IMR-90 (cell line): ENCODE measurements at regions not wholly inside any gene's neighbourhood (a gene's known extent, or its start where the extent isn't known, plus 50 kb on each side); places are given as distances from the start of the nearest gene placed in this dataset.

Experiments used
- ATAC-seq: fragments of 200-7000 bp; cut with Tn5 transposase; 2 replicates; pipeline ENCODE4 v1.9.1; 2020; ENCODE audit warnings: low read depth, mild to moderate bottlenecking, moderate library complexity
- BruUV-seq: library from RNA; stranded (reverse); fragments of 400-500 nt; replicated peaks from 2 replicates; lab custom pipeline; 2021; lab: Mats Ljungman, UMichigan
- CTCF ChIA-PET: fragments of 300-600 bp; formaldehyde crosslinking; extraction: SDS; loops from one replicate; lab custom pipeline; 2021; ENCODE audit warnings: antibody characterized with exemption; lab: Yijun Ruan, JAX
- POLR2A ChIA-PET: fragments of 300-600 bp; sonication (Branson Sonifier 250); formaldehyde crosslinking; loops from one replicate; lab custom pipeline; 2022; ENCODE audit warnings: antibody characterized with exemption; ENCODE audit not compliant: unreplicated experiment; lab: Charles Lee
- DNase-seq: peaks from one replicate; pipeline ENCODE4 v3.0.0; 2013
- H2AFZ ChIP-seq: replicated peaks from 2 replicates; pipeline ENCODE3; 2013; ENCODE audit warnings: low read length, mild to moderate bottlenecking; ENCODE audit not compliant: poor library complexity
- H2AK5ac ChIP-seq: 2 replicates; pipeline ENCODE4 v1.6.1; 2013; ENCODE audit warnings: low read depth, low read length, inconsistent platforms
- H2AK9ac ChIP-seq: replicated peaks from 2 replicates; pipeline ENCODE3; 2013; ENCODE audit warnings: mild to moderate bottlenecking, low read depth, low read length, moderate library complexity; ENCODE audit not compliant: poor library complexity
- H2BK120ac ChIP-seq: 2 replicates; pipeline ENCODE4 v1.6.1; 2013; ENCODE audit warnings: low read depth, low read length, inconsistent platforms
- H2BK15ac ChIP-seq: 3 replicates; pipeline ENCODE4 v1.6.1; 2013; ENCODE audit warnings: low read depth, low read length, inconsistent platforms
- H2BK20ac ChIP-seq: 2 replicates; pipeline ENCODE4 v1.6.1; 2013; ENCODE audit warnings: low read depth, mild to moderate bottlenecking, inconsistent platforms, low read length, moderate library complexity
- H2BK5ac ChIP-seq: 2 replicates; pipeline ENCODE4 v1.6.1; 2013; ENCODE audit warnings: mild to moderate bottlenecking, low read depth, low read length, inconsistent platforms; ENCODE audit not compliant: poor library complexity, severe bottlenecking
- H3K14ac ChIP-seq: replicated peaks from 2 replicates; pipeline ENCODE4 v1.6.1; 2013; ENCODE audit warnings: low read depth, low read length, inconsistent platforms
- H3K18ac ChIP-seq: 2 replicates; pipeline ENCODE4 v1.6.1; 2013; ENCODE audit warnings: low read depth, low read length, control low read depth
- H3K23ac ChIP-seq: 2 replicates; pipeline ENCODE4 v1.6.1; 2013; ENCODE audit warnings: low read depth, low read length, inconsistent platforms
- H3K27ac ChIP-seq: 2 replicates; pipeline ENCODE4 v1.5.1; 2013; ENCODE audit warnings: mild to moderate bottlenecking, control low read depth, low read length; ENCODE audit not compliant: insufficient read depth
- H3K27me3 ChIP-seq: 2 replicates; pipeline ENCODE4 v1.6.1; 2013; ENCODE audit warnings: low read length; ENCODE audit not compliant: control insufficient read depth, insufficient read depth
- H3K36me3 ChIP-seq: 2 replicates; pipeline ENCODE4 v1.6.1; 2013; ENCODE audit warnings: low read length, mixed read lengths; ENCODE audit not compliant: control insufficient read depth, insufficient read depth
- H3K4ac ChIP-seq: 2 replicates; pipeline ENCODE4 v1.6.1; 2013; ENCODE audit warnings: low read depth, low read length, inconsistent platforms
- H3K4me1 ChIP-seq: 2 replicates; pipeline ENCODE4 v1.6.1; 2013; ENCODE audit warnings: low read length, mixed read lengths; ENCODE audit not compliant: control insufficient read depth, insufficient read depth
- H3K4me2 ChIP-seq: 2 replicates; pipeline ENCODE4 v1.6.1; 2013; ENCODE audit warnings: low read depth, mild to moderate bottlenecking, control low read depth, low read length, moderate library complexity
- H3K4me3 ChIP-seq: 2 replicates; pipeline ENCODE4 v1.5.1; 2013; ENCODE audit warnings: low read depth, mild to moderate bottlenecking, control low read depth, low read length, moderate library complexity; ENCODE audit not compliant: insufficient read depth
- H3K56ac ChIP-seq: 2 replicates; pipeline ENCODE4 v1.6.1; 2013; ENCODE audit warnings: low read length, inconsistent platforms; ENCODE audit not compliant: insufficient read depth; ENCODE audit errors: extremely low read depth
- H3K79me1 ChIP-seq, 2 experiments: 2 replicates each; pipeline ENCODE4 v1.6.1; 2013; ENCODE audit warnings: low read length in 2 of 2, inconsistent platforms in 1 of 2, low read depth in 1 of 2
- H3K9ac ChIP-seq: 2 replicates; pipeline ENCODE4 v1.6.1; 2013; ENCODE audit warnings: low read depth, low read length, control low read depth
- H3K9me1 ChIP-seq: 2 replicates; pipeline ENCODE4 v1.6.1; 2013; ENCODE audit warnings: low read length, inconsistent platforms; ENCODE audit not compliant: insufficient read depth
- H3K9me3 ChIP-seq: 2 replicates; pipeline ENCODE4 v1.6.1; 2013; ENCODE audit warnings: low read length; ENCODE audit not compliant: control insufficient read depth, insufficient read depth
- H4K20me1 ChIP-seq: 2 replicates; pipeline ENCODE4 v1.6.1; 2013; ENCODE audit warnings: low read length, inconsistent platforms; ENCODE audit not compliant: insufficient read depth
- H4K5ac ChIP-seq: 2 replicates; pipeline ENCODE4 v1.6.1; 2013; ENCODE audit warnings: mild to moderate bottlenecking, low read depth, low read length, control low read depth
- H4K8ac ChIP-seq, 2 experiments: 2 replicates each; pipeline ENCODE4 v1.6.1; 2013; ENCODE audit warnings: low read depth in 2 of 2, low read length in 2 of 2, control low read depth in 1 of 2, inconsistent platforms in 1 of 2
- H4K91ac ChIP-seq: 2 replicates; pipeline ENCODE4 v1.6.1; 2013; ENCODE audit warnings: low read depth, low read length, inconsistent platforms; ENCODE audit not compliant: insufficient read depth
- CHD1 ChIP-seq: IDR thresholded peaks from 2 replicates; pipeline ENCODE4 v1.6.1; 2012; ENCODE audit warnings: low read depth, low read length, improper control_type of control experiment
- RFX5 ChIP-seq: IDR thresholded peaks from 2 replicates; pipeline ENCODE4 v1.8.0; 2012; ENCODE audit warnings: low read depth, mild to moderate bottlenecking, low read length, moderate library complexity
- USF2 ChIP-seq: fragments of 150-350 bp; IDR thresholded peaks from 2 replicates; pipeline ENCODE4 v1.6.1; 2017; ENCODE audit warnings: mild to moderate bottlenecking, antibody characterized with exemption, low read length, low read depth
- WGBS, 2 experiments: methylation state at CpG; one replicate each; pipeline versions ENCODE4 v1.1.5 to v1.1.7; 2013; ENCODE audit warnings: missing lambda C conversion rate in 2 of 2; ENCODE audit not compliant: insufficient read length in 1 of 2; ENCODE audit errors: extremely low coverage in 2 of 2; 5-methylcytosine and 5-hydroxymethylcytosine counted together
- dilution Hi-C: fragments of 300-500 bp; cut with HindIII; formaldehyde crosslinking; loops from one replicate; pipeline ENCODE4 v1.14.3; 2018; ENCODE audit warnings: low sequenced_read_pairs; ENCODE audit not compliant: unreplicated experiment
- in situ Hi-C: fragments of 300-500 bp; cut with MboI; formaldehyde crosslinking; loops from 3 replicates; pipeline ENCODE4 v1.14.3; 2019; ENCODE audit warnings: low sequenced_read_pairs, inconsistent platforms, mixed read lengths
- intact Hi-C: fragments of 100-400 bp; cut with micrococcal nuclease; formaldehyde crosslinking; loops from 2 replicates; pipeline ENCODE4 v1.10.0; 2022

GRCh38 chr5:57551251-57551650, 68.6 kb upstream of the ACTBL2 start:
- ChIA-PET CTCF (no interaction called here), POLR2A (no interaction called here)
- DNase-seq (no peak), ATAC-seq (no peak)
- Histone ChIP-seq H3K9me1 (no peaks in the 10 kb centered on the region), H3K27me3 (no peaks in the 10 kb centered on the region), H2BK20ac (no peak overlapping the region), H3K4ac (no peak overlapping the region), H4K5ac (no peak overlapping the region), H3K4me1 (peaks cover 2% of the 10 kb centered on the region; the same call in 1 of the 2 replicates), H3K14ac (no peak overlapping the region), H3K23ac (no peak overlapping the region), H2BK120ac (no peak overlapping the region), H3K4me3 (no peak overlapping the region), H3K9me3 (no peaks in the 10 kb centered on the region), H2AK5ac (no peak overlapping the region), H4K91ac (no peak overlapping the region), H3K4me2 (no peak overlapping the region), H2AFZ (no peak overlapping the region), H3K27ac (no peak overlapping the region), H2BK15ac (no peak overlapping the region), H4K8ac (no peak overlapping the region), H2BK5ac (no peak overlapping the region), H3K9ac (no peak overlapping the region), H2AK9ac (no peak overlapping the region), H3K79me1 (no peaks in the 10 kb centered on the region), H3K18ac (no peak overlapping the region), H3K36me3 (no peaks in the 10 kb centered on the region), H4K20me1 (no peaks in the 10 kb centered on the region), H3K56ac (no peak overlapping the region)
- intact Hi-C loops (no loop called here), dilution Hi-C loops (no loop called here), in situ Hi-C loops (no loop called here)
- WGBS, 2 experiments: 100% methylated on average over 1 of the region's 3 CpGs; no CpG with 5 or more reads in 1 of the 2 experiments
- no peak for TF ChIP-seq USF2
- TF ChIP-seq CHD1: no peak
- no peak for TF ChIP-seq RFX5
- BruUV-seq: no TSS peak
